Calu3 (cell line): ENCODE measurements at regions not wholly inside any gene's neighbourhood (a gene's known extent, or its start where the extent isn't known, plus 50 kb on each side); places are given as distances from the start of the nearest gene placed in this dataset.

Source experiments
- BruUV-seq: library from RNA; stranded (reverse); fragments of 400-500 nt; replicated peaks from 2 replicates; lab custom pipeline; 2021; lab: Mats Ljungman, UMichigan
- CTCF ChIA-PET: fragments of 300-600 bp; sonication (Branson Sonifier 250); formaldehyde crosslinking; loops from one replicate; lab custom pipeline; 2022; ENCODE audit warnings: antibody characterized with exemption; lab: Charles Lee
- DNase-seq: peaks from one replicate; pipeline ENCODE4 v3.0.0; 2022
- H3K27ac Mint-ChIP-seq: one replicate; pipeline ENCODE4 v1.8.0; 2022; ENCODE audit warnings: mixed read lengths; ENCODE audit not compliant: unreplicated experiment
- H3K27me3 Mint-ChIP-seq: one replicate; pipeline ENCODE4 v1.8.0; 2022; ENCODE audit warnings: mixed read lengths; ENCODE audit not compliant: unreplicated experiment
- H3K36me3 Mint-ChIP-seq: one replicate; pipeline ENCODE4 v1.8.0; 2022; ENCODE audit warnings: mild to moderate bottlenecking, moderate library complexity, mixed read lengths; ENCODE audit not compliant: insufficient read depth, unreplicated experiment
- H3K4me1 Mint-ChIP-seq: one replicate; pipeline ENCODE4 v1.8.0; 2022; ENCODE audit warnings: mild to moderate bottlenecking, low read depth, mixed read lengths; ENCODE audit not compliant: unreplicated experiment
- H3K4me3 Mint-ChIP-seq: one replicate; pipeline ENCODE4 v1.8.0; 2022; ENCODE audit warnings: mild to moderate bottlenecking, low read depth, moderate library complexity, mixed read lengths; ENCODE audit not compliant: unreplicated experiment
- H3K9me3 Mint-ChIP-seq: one replicate; pipeline ENCODE4 v1.8.0; 2022; ENCODE audit warnings: low read depth, mixed read lengths; ENCODE audit not compliant: unreplicated experiment
- intact Hi-C: fragments of 100-400 bp; cut with micrococcal nuclease; formaldehyde crosslinking; loops from one replicate; pipeline ENCODE4 v1.10.0; 2022; ENCODE audit not compliant: unreplicated experiment
- TF ChIP-seq, protein P1 (sequence below): fragments of 200-600 bp; IDR thresholded peaks from one replicate; pipeline ENCODE4 v1.8.0; 2022; ENCODE audit warnings: antibody characterized with exemption; ENCODE audit not compliant: unreplicated experiment

DNA sequence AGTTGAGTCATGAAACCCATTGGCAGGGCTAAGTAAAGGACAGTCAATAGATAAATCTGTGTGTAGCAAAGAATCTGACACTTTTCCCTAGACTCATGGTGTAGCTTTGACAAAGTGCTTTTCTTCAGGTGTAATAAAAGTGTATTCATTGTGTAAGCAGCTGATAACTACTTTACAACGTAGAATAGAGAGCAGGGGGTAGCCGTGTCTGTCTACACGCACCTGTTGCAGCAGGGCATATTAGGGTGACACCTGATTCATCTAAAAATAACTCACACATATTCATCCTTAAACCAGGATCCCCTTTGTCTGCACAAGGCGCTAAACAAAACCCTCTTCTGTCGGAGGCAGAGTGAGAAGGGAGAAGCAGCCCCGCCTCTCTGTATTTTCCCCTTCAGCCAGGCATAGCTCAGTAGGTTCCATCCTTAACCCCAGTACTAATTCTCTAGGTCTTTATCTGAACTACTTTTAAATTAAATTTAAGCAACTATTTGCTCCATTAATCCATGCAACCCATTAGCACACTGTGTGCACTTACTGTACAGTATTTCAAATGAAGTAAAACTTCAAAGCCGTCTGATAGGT, 306.7 kb upstream of the SASH1 start:
- no peaks in the 10 kb centered on the region for H3K4me1 Mint-ChIP-seq
- CTCF ChIA-PET, result no interaction called here
- no peaks in the 10 kb centered on the region for H3K27me3 Mint-ChIP-seq
- DNase-seq, result no peak
- H3K4me3 Mint-ChIP-seq, result no peak overlapping the region
- BruUV-seq, result no TSS peak
- H3K27ac Mint-ChIP-seq, result no peak overlapping the region
- TF ChIP-seq, protein P1, sequence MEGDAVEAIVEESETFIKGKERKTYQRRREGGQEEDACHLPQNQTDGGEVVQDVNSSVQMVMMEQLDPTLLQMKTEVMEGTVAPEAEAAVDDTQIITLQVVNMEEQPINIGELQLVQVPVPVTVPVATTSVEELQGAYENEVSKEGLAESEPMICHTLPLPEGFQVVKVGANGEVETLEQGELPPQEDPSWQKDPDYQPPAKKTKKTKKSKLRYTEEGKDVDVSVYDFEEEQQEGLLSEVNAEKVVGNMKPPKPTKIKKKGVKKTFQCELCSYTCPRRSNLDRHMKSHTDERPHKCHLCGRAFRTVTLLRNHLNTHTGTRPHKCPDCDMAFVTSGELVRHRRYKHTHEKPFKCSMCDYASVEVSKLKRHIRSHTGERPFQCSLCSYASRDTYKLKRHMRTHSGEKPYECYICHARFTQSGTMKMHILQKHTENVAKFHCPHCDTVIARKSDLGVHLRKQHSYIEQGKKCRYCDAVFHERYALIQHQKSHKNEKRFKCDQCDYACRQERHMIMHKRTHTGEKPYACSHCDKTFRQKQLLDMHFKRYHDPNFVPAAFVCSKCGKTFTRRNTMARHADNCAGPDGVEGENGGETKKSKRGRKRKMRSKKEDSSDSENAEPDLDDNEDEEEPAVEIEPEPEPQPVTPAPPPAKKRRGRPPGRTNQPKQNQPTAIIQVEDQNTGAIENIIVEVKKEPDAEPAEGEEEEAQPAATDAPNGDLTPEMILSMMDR, result no peak
- H3K9me3 Mint-ChIP-seq, result no peaks in the 10 kb centered on the region
- intact Hi-C loops, result no loop called here
- no peaks in the 10 kb centered on the region for H3K36me3 Mint-ChIP-seq

- no peaks in the 10 kb centered on the region for H3K36me3 Mint-ChIP-seq
- no peak overlapping the region for H3K4me3 Mint-ChIP-seq
- BruUV-seq, result no TSS peak
- H3K9me3 Mint-ChIP-seq, result no peaks in the 10 kb centered on the region
- H3K4me1 Mint-ChIP-seq, result no peaks in the 10 kb centered on the region
- H3K27me3 Mint-ChIP-seq, result no peaks in the 10 kb centered on the region
- CTCF ChIA-PET, result no interaction called here
- intact Hi-C loops, result no loop called here
- DNase-seq, result no peak
- TF ChIP-seq, protein P1, result no peak
- H3K27ac Mint-ChIP-seq, result no peak overlapping the region
Observed at GRCh38 chr6:148037496-148037895, 305.1 kb upstream of the SASH1 start.

DNA sequence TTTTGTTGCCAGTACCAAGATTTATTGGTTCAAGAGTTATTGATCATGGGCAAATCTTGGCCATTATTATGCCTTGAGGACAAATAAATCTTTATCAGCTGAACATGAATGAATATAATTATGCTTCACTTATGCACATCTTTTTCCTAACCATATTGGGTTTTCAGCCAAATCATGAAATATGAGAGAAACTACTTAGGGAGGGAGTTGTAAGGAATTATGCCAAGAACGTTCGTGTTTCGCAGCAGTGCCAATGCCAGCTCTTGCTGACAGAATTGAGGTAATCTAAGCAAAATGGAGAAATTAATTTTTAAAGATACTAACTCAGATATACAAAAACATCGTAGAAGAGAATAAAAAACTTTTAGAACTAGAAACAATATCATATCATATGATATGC, 301.1 kb upstream of the SASH1 start:
- TF ChIP-seq, protein P1, result no peak

DNA sequence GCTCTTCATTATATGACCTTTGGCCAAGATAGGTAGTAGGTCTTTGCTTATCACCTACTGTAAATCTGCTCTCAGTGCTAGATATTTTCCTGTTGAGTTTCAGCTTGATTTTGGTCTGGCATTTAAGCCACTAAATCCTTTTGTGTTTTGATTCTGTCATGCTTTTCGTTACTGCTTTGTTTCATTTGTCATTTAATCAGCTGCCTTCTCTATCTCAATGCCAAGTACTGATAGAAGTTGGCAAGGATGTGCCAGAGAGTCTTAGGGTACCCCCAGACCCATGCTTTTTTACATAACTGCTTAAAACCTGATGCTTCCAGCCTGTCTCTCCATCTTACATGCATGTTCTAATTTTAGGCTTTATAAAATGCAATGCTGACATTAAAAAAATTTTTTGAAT, 300.1 kb upstream of the SASH1 start:
- intact Hi-C loops, result no loop called here
- BruUV-seq, result no TSS peak
- no peak for DNase-seq
- no peaks in the 10 kb centered on the region for H3K4me1 Mint-ChIP-seq
- H3K36me3 Mint-ChIP-seq, result no peaks in the 10 kb centered on the region
- H3K4me3 Mint-ChIP-seq, result no peak overlapping the region
- no peak overlapping the region for H3K27ac Mint-ChIP-seq
- no peaks in the 10 kb centered on the region for H3K27me3 Mint-ChIP-seq
- TF ChIP-seq, protein P1, result no peak
- no peaks in the 10 kb centered on the region for H3K9me3 Mint-ChIP-seq
- CTCF ChIA-PET, result no interaction called here

More for the DNA sequence above, 301.1 kb upstream of the SASH1 start:
- no TSS peak for BruUV-seq
- no peak for DNase-seq
- H3K27me3 Mint-ChIP-seq, result no peaks in the 10 kb centered on the region
- CTCF ChIA-PET, result no interaction called here
- no peak overlapping the region for H3K27ac Mint-ChIP-seq
- H3K4me3 Mint-ChIP-seq, result no peak overlapping the region
- H3K4me1 Mint-ChIP-seq, result no peaks in the 10 kb centered on the region
- intact Hi-C loops, result no loop called here
- H3K9me3 Mint-ChIP-seq, result no peaks in the 10 kb centered on the region
- no peaks in the 10 kb centered on the region for H3K36me3 Mint-ChIP-seq
